Ectodermal cell (in vitro differentiated cells): ENCODE measurements at regions not wholly inside any gene's neighbourhood (a gene's known extent, or its start where the extent isn't known, plus 50 kb on each side); places are given as distances from the start of the nearest gene placed in this dataset.

ENCODE experiments used
- H3K27ac ChIP-seq: 2 replicates; pipeline ENCODE4 v1.7.0; 2013; ENCODE audit warnings: mild to moderate bottlenecking, low read depth, low read length; ENCODE audit not compliant: insufficient read depth, poor library complexity, severe bottlenecking
- H3K27me3 ChIP-seq: 2 replicates; pipeline ENCODE4 v1.7.0; 2013; ENCODE audit warnings: mild to moderate bottlenecking, low read length; ENCODE audit not compliant: insufficient read depth, control insufficient read depth, poor library complexity, severe bottlenecking
- H3K36me3 ChIP-seq: one replicate; pipeline ENCODE4 v1.7.0; 2013; ENCODE audit warnings: low read length; ENCODE audit not compliant: control insufficient read depth, insufficient read depth
- H3K4me1 ChIP-seq: one replicate; pipeline ENCODE4 v1.7.0; 2013; ENCODE audit warnings: low read length; ENCODE audit not compliant: control insufficient read depth, insufficient read depth
- H3K4me3 ChIP-seq: 2 replicates; pipeline ENCODE4 v1.7.0; 2013; ENCODE audit warnings: low read depth, low read length, control low read depth; ENCODE audit not compliant: insufficient read depth
- H3K9me3 ChIP-seq: 2 replicates; pipeline ENCODE4 v1.7.0; 2013; ENCODE audit warnings: mild to moderate bottlenecking, low read length, moderate library complexity; ENCODE audit not compliant: control insufficient read depth
- WGBS, 2 experiments: methylation state at CpG; one replicate each; pipeline ENCODE4 v1.1.7; 2013; ENCODE audit warnings: missing lambda C conversion rate in 2 of 2; 5-methylcytosine and 5-hydroxymethylcytosine counted together

- H3K4me1 ChIP-seq, result no peaks in the 10 kb centered on the region
- H3K27ac ChIP-seq, result no peak overlapping the region
- no peaks in the 10 kb centered on the region for H3K27me3 ChIP-seq
- no peaks in the 10 kb centered on the region for H3K9me3 ChIP-seq
- no peaks in the 10 kb centered on the region for H3K36me3 ChIP-seq
- 89 to 97% methylated on average over 2 of the region's 2 CpGs for WGBS, 2 experiments
- no peak overlapping the region for H3K4me3 ChIP-seq
These were observed 408.3 kb downstream of the ETS1 start for GRCh38 chr11:128179039-128179438.

DNA sequence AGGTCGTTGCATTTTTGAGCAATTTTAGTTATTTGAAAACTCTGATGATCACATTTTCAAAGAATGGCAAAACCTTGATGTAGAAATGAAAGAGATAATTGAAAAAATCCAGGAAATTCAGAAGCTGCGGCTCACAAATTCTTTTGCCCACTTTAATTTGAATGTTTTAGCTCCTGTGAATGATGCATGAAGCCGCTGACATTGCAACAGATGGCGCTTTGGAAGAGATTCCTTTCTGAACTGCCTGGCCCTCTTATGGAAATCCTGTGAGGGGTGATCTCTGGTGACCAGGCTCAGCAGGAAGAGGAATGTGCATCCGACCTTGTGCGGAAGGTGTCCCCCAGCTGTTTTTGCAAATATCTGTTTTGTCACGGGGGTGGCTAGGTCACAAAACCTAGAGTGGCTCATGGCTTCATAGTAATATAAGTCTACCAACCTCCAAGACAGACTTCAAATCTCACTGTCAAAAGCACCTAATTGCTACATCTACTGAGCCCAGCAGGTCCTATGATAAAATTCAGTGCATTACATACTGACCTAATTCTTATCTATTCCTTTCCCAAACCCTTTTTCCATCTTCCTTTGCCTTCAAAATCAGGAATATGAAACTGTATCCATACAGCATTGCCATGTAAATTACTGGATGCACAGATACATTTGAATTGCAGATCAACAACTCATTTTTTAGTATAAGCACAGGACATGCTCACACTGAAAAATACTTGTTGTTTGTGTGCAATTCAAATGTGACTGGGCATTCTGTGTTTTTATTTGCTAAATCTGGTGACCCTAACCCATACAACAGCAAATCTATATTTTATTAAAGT lies 412.7 kb downstream of the ETS1 start:
- H3K27me3 ChIP-seq, result no peaks in the 10 kb centered on the region
- no peak overlapping the region for H3K4me3 ChIP-seq
- H3K4me1 ChIP-seq, result no peaks in the 10 kb centered on the region
- no peaks in the 10 kb centered on the region for H3K36me3 ChIP-seq
- no peak overlapping the region for H3K27ac ChIP-seq
- WGBS, 2 experiments, result 49 to 64% methylated on average over 7 of the region's 7 CpGs
- H3K9me3 ChIP-seq, result no peaks in the 10 kb centered on the region

DNA sequence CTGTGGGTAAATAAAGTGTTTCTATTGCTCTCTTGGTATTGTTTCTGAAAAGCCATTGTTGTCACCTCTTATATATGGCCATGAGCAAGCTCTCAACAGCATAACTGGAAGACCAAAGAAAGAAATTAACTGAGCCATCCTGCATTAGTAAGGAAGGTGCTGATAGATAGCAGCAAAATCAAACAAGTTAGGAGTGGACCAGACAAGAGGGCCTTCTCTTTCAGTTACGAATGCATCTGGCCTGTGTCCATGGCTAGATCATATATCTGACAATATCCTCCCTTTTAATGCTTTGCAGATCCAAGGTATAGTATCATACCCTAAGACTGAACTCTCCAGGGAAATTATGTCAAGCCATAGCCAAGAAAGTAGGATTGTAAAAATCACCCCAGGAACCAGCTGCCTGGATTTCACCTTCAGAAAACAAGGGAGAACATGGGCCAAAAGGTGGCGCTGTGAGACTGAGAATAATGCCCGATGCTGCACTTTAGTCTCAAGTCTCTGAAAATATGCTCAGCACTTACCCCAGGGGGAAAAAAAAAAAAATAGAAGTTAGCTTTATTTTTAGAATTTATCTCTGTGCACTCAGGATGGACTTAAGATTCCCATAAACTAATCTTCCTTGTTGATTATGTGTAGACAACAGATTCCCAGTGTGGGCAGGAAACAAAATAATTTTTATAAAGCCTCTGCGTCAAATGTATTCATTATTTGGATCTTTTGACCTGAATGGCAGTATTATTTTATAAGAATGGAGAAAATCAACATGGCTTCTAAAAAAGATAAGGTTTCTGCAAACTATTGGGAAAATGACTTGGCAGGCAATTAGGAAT lies 415.1 kb downstream of the ETS1 start:
- Histone ChIP-seq H3K9me3 (no peaks in the 10 kb centered on the region), H3K4me3 (no peak overlapping the region), H3K27me3 (no peaks in the 10 kb centered on the region), H3K36me3 (no peaks in the 10 kb centered on the region), H3K4me1 (no peaks in the 10 kb centered on the region), H3K27ac (no peak overlapping the region)
- WGBS, 2 experiments, result 47 to 53% methylated on average over 4 of the region's 4 CpGs

DNA sequence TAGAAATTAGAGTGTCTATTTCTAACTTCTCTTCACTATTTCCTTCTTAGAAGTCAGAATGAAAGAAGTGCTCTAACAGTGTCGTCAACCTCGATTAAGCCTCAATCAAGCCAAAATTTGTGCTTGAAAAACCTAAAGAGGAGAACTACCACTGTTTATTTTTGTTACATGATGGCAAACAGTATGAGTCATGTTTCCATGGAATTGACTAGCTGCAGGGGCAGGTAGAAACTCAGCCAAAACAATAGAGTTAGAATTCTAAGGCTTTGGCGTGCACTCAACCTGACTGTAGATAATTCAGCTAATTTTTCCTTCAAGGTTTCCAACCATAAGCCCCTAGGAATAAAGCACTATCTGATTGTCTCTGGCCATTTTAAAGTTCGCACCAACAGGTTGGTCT lies 415.9 kb downstream of the ETS1 start:
- peaks cover 3% of the 10 kb centered on the region for H3K4me1 ChIP-seq
- H3K27me3 ChIP-seq, result no peaks in the 10 kb centered on the region
- no peak overlapping the region for H3K27ac ChIP-seq
- H3K9me3 ChIP-seq, result no peaks in the 10 kb centered on the region
- H3K4me3 ChIP-seq, result no peak overlapping the region
- no peaks in the 10 kb centered on the region for H3K36me3 ChIP-seq
- 91 to 97% methylated on average over 4 of the region's 4 CpGs for WGBS, 2 experiments

DNA sequence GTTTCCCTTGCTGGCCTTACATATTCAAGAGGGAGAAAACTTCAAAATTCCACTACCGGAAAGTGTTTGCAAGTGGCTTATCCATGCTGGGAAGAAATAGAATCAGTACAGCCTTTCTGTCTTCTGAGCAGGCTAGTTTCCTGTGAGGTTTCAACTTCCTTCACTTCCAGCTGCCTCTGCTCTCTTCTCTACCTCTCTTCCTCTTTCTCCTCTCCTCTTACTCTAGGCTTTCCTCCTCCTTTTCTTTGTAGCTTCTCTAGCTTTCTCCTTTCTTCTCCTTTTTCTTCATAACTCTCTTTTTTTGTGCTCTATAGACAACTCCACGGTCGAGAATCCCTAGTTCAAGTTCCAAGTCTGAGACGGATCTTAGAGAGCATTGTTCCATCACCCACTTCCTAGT lies 421.8 kb downstream of the ETS1 start:
- Histone ChIP-seq H3K9me3 (no peaks in the 10 kb centered on the region), H3K36me3 (no peaks in the 10 kb centered on the region), H3K4me3 (no peak overlapping the region), H3K4me1 (peaks cover 3% of the 10 kb centered on the region), H3K27me3 (no peaks in the 10 kb centered on the region), H3K27ac (no peak overlapping the region)
- WGBS, 2 experiments, result 93 to 94% methylated on average over 4 of the region's 4 CpGs

DNA sequence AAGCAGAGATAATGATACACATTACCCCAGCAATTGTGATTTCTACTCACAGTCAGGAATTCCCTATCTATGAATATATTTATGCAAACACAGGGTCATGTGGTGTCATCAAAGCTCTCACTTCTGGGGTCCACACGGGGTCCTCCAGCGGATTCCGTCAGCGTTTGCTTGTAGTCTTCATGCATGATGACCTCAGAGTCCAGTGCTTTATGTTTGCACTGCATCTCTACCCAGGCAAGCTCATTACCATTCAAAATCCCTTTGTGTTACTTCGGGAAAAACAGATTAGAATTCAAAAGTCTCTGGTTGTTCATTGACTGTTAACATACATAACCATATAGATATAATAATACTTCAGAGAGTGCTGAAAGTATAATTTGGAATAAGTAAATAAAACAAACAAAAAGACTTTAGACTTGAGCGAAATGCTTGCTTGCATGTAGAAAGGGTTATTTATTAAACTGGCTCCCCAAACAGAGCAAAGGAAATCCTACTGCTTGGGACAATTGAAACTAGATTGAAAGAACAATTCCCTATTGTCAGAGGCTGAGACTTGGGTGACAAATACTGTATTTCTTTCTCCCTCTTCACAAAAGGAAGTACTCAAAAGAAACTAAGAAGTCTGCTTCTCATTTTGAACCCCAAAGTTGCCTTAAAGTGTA lies 423.1 kb downstream of the ETS1 start:
- WGBS, 2 experiments, result 86 to 89% methylated on average over 5 to 6 of the region's 6 CpGs
- H3K9me3 ChIP-seq, result no peaks in the 10 kb centered on the region
- no peaks in the 10 kb centered on the region for H3K27me3 ChIP-seq
- H3K4me1 ChIP-seq, result peaks cover 3% of the 10 kb centered on the region
- no peak overlapping the region for H3K27ac ChIP-seq
- H3K4me3 ChIP-seq, result no peak overlapping the region
- H3K36me3 ChIP-seq, result no peaks in the 10 kb centered on the region

GRCh38 chr11:128161994-128162393 lies 425.4 kb downstream of the ETS1 start:
- 100% methylated on average over 1 of the region's 1 CpG for WGBS, 2 experiments
- no peak overlapping the region for H3K4me3 ChIP-seq

GRCh38 chr11:128161436-128161835 lies 425.9 kb downstream of the ETS1 start:
- Histone ChIP-seq H3K27me3 (no peaks in the 10 kb centered on the region), H3K9me3 (no peaks in the 10 kb centered on the region), H3K4me3 (no peak overlapping the region), H3K27ac (no peak overlapping the region), H3K4me1 (no peaks in the 10 kb centered on the region), H3K36me3 (no peaks in the 10 kb centered on the region)
- WGBS, 2 experiments, result 89 to 100% methylated on average over 1 of the region's 1 CpG

More at GRCh38 chr11:128161994-128162393, 425.4 kb downstream of the ETS1 start:
- H3K4me1 ChIP-seq, result peaks cover 3% of the 10 kb centered on the region
- H3K36me3 ChIP-seq, result no peaks in the 10 kb centered on the region
- H3K27ac ChIP-seq, result no peak overlapping the region
- no peaks in the 10 kb centered on the region for H3K27me3 ChIP-seq
- H3K9me3 ChIP-seq, result no peaks in the 10 kb centered on the region

DNA sequence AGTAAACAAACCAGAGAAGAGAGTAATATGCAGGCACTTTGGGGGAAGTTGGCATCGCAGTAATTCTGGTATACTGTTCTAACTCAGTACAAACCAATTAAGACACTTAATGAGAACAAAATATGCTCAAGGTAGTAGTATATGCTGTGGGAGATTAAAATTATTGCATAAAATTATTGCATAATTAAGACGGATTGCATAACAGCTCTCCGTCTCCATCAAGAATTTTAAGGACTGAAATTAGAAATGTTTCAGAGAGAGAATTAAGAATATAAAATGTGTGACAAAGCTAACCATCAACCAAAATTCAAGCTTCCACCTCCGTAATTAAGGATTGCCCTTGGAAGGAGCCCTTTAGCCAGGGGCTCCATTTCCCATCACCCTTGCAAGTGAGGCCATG lies 428.5 kb downstream of the ETS1 start:
- Histone ChIP-seq H3K4me3 (no peak overlapping the region), H3K27ac (no peak overlapping the region), H3K4me1 (no peaks in the 10 kb centered on the region), H3K9me3 (no peaks in the 10 kb centered on the region), H3K36me3 (no peaks in the 10 kb centered on the region), H3K27me3 (no peaks in the 10 kb centered on the region)
- 95 to 100% methylated on average over 3 of the region's 4 CpGs for WGBS, 2 experiments
